Activated T-cell treated with anti-CD3 and anti-CD28 coated beads, Interleukin-2, amount 50 U/mL, for 4 hours (primary cell): ENCODE measurements at regions not wholly inside any gene's neighbourhood (a gene's known extent, or its start where the extent isn't known, plus 50 kb on each side); places are given as distances from the start of the nearest gene placed in this dataset.

ENCODE experiments used
- ATAC-seq, 2 donors: fragments of 200-7000 bp; cut with Tn5 transposase; one replicate each; pipeline ENCODE4 v1.10.0; 2021
- DNase-seq: peaks from one replicate; pipeline ENCODE4 v3.0.0-alpha.2; 2020
- H3K27me3 Mint-ChIP-seq: one replicate; pipeline ENCODE4 v1.8.0; 2021; ENCODE audit warnings: low read depth, mixed read lengths
- H3K36me3 Mint-ChIP-seq: one replicate; pipeline ENCODE4 v1.8.0; 2022; ENCODE audit warnings: mixed read lengths; ENCODE audit not compliant: insufficient read depth
- H3K4me1 Mint-ChIP-seq: one replicate; pipeline ENCODE4 v1.8.0; 2021; ENCODE audit warnings: low read depth, mixed read lengths
- H3K4me3 Mint-ChIP-seq: one replicate; pipeline ENCODE4 v1.8.0; 2021; ENCODE audit warnings: mild to moderate bottlenecking, moderate library complexity, mixed read lengths
- H3K9me3 Mint-ChIP-seq: one replicate; pipeline ENCODE4 v1.8.0; 2021; ENCODE audit warnings: mixed read lengths

DNA sequence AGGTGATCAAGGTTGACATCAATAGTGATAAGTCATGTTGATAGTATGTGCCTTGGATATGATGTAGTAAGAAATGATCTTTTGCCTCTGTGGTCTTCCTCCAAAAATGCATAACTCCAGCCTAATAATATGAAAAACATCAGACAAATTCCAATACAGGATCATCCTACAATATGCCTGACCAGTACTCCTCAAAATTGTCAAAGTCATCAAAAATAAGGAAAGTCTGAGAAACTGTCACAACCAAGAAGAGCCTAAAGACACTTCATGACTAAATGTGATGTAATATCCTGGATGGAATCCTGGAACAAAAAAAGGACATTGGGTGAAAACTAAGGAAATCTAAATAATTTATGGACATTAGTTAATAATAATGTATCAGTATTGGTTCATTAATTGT lies 50.3 kb upstream of the LCORL start:
- DNase-seq (no peak), ATAC-seq (no peak)
- Mint-ChIP-seq H3K4me1 (peaks cover 5% of the 10 kb centered on the region), H3K4me3 (no peak overlapping the region), H3K36me3 (no peaks in the 10 kb centered on the region), H3K27me3 (peaks cover 34% of the 10 kb centered on the region), H3K9me3 (peaks cover 8% of the 10 kb centered on the region)
